NOMO-1 (cell line): ENCODE measurements at regions not wholly inside any gene's neighbourhood (a gene's known extent, or its start where the extent isn't known, plus 50 kb on each side); places are given as distances from the start of the nearest gene placed in this dataset.

Experiments
- DNase-seq, 2 experiments: peaks; one replicate each; lab custom pipeline; 2025; ENCODE audit not compliant: unreplicated experiment in 2 of 2; lab: John Stamatoyannopoulos, UW

DNA sequence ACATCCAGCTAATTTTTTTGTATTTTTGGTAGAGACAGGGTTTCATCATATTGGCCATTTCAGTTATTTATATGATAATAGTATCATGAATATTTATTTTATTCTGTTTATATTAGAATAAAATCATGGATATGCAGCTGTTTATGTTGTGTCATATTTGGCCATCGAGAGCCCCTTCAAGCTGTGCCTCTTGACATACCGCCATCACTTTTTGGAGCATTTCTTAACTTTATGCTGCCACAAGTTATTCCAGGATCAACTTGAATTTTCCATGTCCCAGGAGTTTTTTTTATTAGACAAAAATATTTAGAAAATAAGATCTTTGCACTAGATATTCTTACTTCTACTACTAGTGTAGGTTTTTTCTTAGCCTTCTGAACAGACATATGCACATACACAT, 1067.0 kb upstream of the LRRTM3 start:
- DNase-seq, result no peak

DNA sequence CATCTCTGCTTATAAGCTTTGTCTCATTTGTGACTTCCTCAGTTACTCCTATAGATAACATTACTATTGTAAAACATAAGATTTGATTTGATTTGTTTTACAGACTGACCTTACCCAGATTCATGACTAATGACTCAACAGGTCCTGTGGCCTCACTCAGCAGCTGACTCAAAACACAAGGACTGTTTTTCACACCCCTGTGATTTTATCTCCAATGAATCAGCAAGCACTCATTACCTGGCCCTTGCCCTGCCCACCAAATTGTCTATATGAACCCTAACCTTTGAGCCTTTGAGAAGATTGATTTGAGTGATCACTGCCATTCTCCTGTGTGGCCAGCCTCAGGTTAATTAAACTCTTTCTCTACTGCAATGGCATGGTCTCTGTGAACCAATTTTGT, 1064.6 kb upstream of the LRRTM3 start:
- no peak for DNase-seq
